Naive thymus-derived CD4-positive, alpha-beta T cell (primary cell): ENCODE measurements at regions not wholly inside any gene's neighbourhood (a gene's known extent, or its start where the extent isn't known, plus 50 kb on each side); places are given as distances from the start of the nearest gene placed in this dataset.

Experiments
- ATAC-seq: fragments of 150-1000 bp; cut with Tn5 transposase; 2 replicates; pipeline ENCODE4 v1.10.0; 2021; ENCODE audit warnings: mild to moderate bottlenecking, moderate library complexity
- CTCF ChIA-PET: fragments of 350-600 bp; sonication (Branson Sonifier 250); formaldehyde crosslinking; loops from one replicate; lab custom pipeline; 2021; ENCODE audit warnings: antibody characterized with exemption; lab: Charles Lee
- POLR2A ChIA-PET: fragments of 350-600 bp; sonication (Branson Sonifier 250); formaldehyde crosslinking; loops from one replicate; lab custom pipeline; 2021; ENCODE audit warnings: antibody characterized with exemption, inconsistent platforms; lab: Charles Lee
- DNase-seq, 9 donors: peaks; one replicate each; pipeline versions ENCODE4 v3.0.0 to v3.0.0-alpha.2; 2020 to 2022; ENCODE audit warnings: mixed read lengths in 1 of 9
- H3K27ac ChIP-seq: one replicate; pipeline ENCODE4 v1.7.0; 2013; ENCODE audit warnings: mild to moderate bottlenecking, low read depth, low read length, moderate library complexity
- H3K27me3 ChIP-seq, 2 donors: one replicate each; pipeline ENCODE4 v1.7.0; 2013; ENCODE audit warnings: low read length in 2 of 2, mild to moderate bottlenecking in 2 of 2, moderate library complexity in 2 of 2; ENCODE audit not compliant: control insufficient read depth in 2 of 2, insufficient read depth in 2 of 2
- H3K36me3 ChIP-seq, 3 experiments: 1 replicate in 2 of 3; 2 replicates in 1 of 3; pipeline ENCODE4 v1.7.0; 2013; ENCODE audit warnings: low read length in 3 of 3, mild to moderate bottlenecking in 3 of 3, moderate library complexity in 1 of 3; ENCODE audit not compliant: insufficient read depth in 3 of 3, control insufficient read depth in 2 of 3
- H3K4me1 ChIP-seq, 2 donors: one replicate each; pipeline ENCODE4 v1.7.0; 2013; ENCODE audit warnings: low read length in 2 of 2, mild to moderate bottlenecking in 2 of 2, moderate library complexity in 1 of 2; ENCODE audit not compliant: control insufficient read depth in 2 of 2, insufficient read depth in 2 of 2
- H3K4me3 ChIP-seq: 2 replicates; pipeline ENCODE4 v1.7.0; 2013; ENCODE audit warnings: mild to moderate bottlenecking, low read length
- H3K9me3 ChIP-seq, 3 experiments: 1 replicate in 2 of 3; 2 replicates in 1 of 3; pipeline ENCODE4 v1.7.0; 2013; ENCODE audit warnings: low read length in 3 of 3; ENCODE audit not compliant: control insufficient read depth in 2 of 3
- H3K27ac Mint-ChIP-seq, 9 donors: one replicate each; pipeline ENCODE4 v1.8.0; 2020 to 2022; ENCODE audit warnings: mixed read lengths in 9 of 9, mild to moderate bottlenecking in 8 of 9, moderate library complexity in 5 of 9, inconsistent platforms in 2 of 9
- H3K27me3 Mint-ChIP-seq, 5 donors: one replicate each; pipeline ENCODE4 v1.8.0; 2021 to 2022; ENCODE audit warnings: mixed read lengths in 5 of 5, mild to moderate bottlenecking in 1 of 5
- H3K36me3 Mint-ChIP-seq, 5 donors: one replicate each; pipeline ENCODE4 v1.8.0; 2020 to 2022; ENCODE audit warnings: mixed read lengths in 5 of 5, mild to moderate bottlenecking in 3 of 5, inconsistent platforms in 1 of 5
- H3K4me1 Mint-ChIP-seq, 7 donors: one replicate each; pipeline ENCODE4 v1.8.0; 2020 to 2022; ENCODE audit warnings: mixed read lengths in 7 of 7, mild to moderate bottlenecking in 3 of 7, inconsistent platforms in 1 of 7
- H3K4me3 Mint-ChIP-seq, 10 donors: one replicate each; pipeline ENCODE4 v1.8.0; 2020 to 2022; ENCODE audit warnings: mild to moderate bottlenecking in 10 of 10, mixed read lengths in 10 of 10, moderate library complexity in 6 of 10, inconsistent platforms in 2 of 10
- H3K9me3 Mint-ChIP-seq, 11 donors: one replicate each; pipeline ENCODE4 v1.8.0; 2020 to 2022; ENCODE audit warnings: mixed read lengths in 11 of 11, mild to moderate bottlenecking in 4 of 11, inconsistent platforms in 1 of 11, moderate library complexity in 1 of 11
- intact Hi-C, 2 donors: fragments of 100-400 bp; cut with micrococcal nuclease; formaldehyde crosslinking; loops; one replicate each; pipeline ENCODE4 v1.15.1; 2023

DNA sequence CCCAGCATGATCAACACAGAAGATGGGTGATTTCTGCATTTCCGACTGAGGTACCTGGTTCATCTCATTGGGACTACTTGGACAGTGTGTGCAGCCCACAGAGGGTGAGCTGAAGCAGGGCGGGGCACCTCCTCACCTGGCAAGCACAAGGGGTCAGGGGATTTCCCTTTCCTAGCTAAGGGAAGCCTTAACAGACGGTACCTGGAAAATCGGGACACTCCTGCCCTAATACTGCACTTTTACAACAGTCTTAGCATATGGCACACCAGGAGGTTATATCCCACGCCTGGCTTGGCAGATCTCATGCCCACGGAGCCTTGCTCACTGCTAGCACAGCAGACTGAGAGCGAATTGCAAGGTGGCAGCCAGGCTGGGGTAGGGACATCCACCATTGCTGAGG, 92.9 kb upstream of the GRID2 start:
- Mint-ChIP-seq H3K27me3 (no peaks in the 10 kb centered on the region), H3K4me1 (no peaks in the 10 kb centered on the region), H3K27ac (no peak overlapping the region), H3K4me3 (no peak overlapping the region), H3K36me3 (no peaks in the 10 kb centered on the region), H3K9me3 (peaks cover 0 to 23% (median 10%) of the 10 kb centered on the region in 11 donors)
- CTCF ChIA-PET, result no interaction called here
- no peaks in the 10 kb centered on the region for H3K36me3 ChIP-seq
- no peak overlapping the region for H3K27ac ChIP-seq
- no peak for ATAC-seq
- H3K27me3 ChIP-seq, result no peaks in the 10 kb centered on the region
- no peaks in the 10 kb centered on the region for H3K9me3 ChIP-seq
- H3K4me3 ChIP-seq, result no peak overlapping the region
- H3K4me1 ChIP-seq, result no peaks in the 10 kb centered on the region
- intact Hi-C loops, result no loop called here
- DNase-seq, result no peak
- POLR2A ChIA-PET, result no interaction called here

DNA sequence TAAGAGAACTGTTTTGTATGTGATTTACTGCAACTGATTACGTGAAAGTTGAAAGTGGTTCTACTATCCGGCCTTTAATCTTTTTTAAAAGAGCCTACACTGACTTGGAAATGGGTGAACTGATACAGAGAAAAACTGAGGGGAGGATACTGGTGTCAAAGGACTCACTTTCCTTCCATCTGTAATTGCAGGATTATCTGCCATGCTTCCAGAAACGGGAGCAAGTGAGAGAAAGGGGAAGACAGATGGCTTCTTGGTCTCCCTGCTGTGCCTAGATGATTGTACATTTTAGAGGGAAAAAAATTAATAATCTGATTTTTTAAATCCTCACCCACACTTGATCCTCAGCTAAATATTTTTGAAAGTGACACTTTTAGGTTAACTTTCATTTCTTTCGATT, 88.3 kb upstream of the GRID2 start:
- no peaks in the 10 kb centered on the region for H3K36me3 ChIP-seq
- H3K4me1 ChIP-seq, result no peaks in the 10 kb centered on the region
- Mint-ChIP-seq H3K27ac (no peak overlapping the region), H3K4me3 (no peak overlapping the region), H3K27me3 (no peaks in the 10 kb centered on the region), H3K4me1 (no peaks in the 10 kb centered on the region), H3K9me3 (peaks cover 5 to 38% (median 11%) of the 10 kb centered on the region in 11 donors), H3K36me3 (no peaks in the 10 kb centered on the region)
- intact Hi-C loops, result no loop called here
- ChIA-PET POLR2A (no interaction called here), CTCF (no interaction called here)
- no peak overlapping the region for H3K27ac ChIP-seq
- ATAC-seq (no peak), DNase-seq (no peak)
- H3K9me3 ChIP-seq, result no peaks in the 10 kb centered on the region
- no peaks in the 10 kb centered on the region for H3K27me3 ChIP-seq
- no peak overlapping the region for H3K4me3 ChIP-seq

DNA sequence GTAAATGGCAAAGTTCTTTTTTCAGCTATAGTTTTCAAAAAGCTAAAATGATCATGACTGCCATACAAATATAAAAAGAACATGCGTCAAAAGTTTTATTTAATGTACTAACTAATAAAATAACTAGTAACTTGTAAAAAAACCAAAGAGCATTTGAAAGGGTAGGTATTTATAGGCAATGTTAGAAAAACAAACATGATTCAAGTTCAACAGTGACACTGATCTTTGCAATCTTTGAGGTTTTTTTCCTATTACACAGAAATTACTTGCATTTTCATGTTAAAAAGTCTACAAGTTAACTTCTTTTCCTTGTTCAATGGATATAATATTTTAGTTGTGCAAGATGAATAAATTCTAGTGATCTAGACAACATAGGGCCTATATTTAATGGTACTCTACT, 72.3 kb upstream of the GRID2 start:
- no peaks in the 10 kb centered on the region for H3K4me1 ChIP-seq
- Mint-ChIP-seq H3K36me3 (no peaks in the 10 kb centered on the region), H3K4me1 (no peaks in the 10 kb centered on the region), H3K9me3 (peaks cover 0 to 17% (median 0%) of the 10 kb centered on the region in 11 donors), H3K4me3 (no peak overlapping the region), H3K27me3 (no peaks in the 10 kb centered on the region), H3K27ac (no peak overlapping the region)
- ChIA-PET CTCF (no interaction called here), POLR2A (no interaction called here)
- no peaks in the 10 kb centered on the region for H3K36me3 ChIP-seq
- H3K9me3 ChIP-seq, result no peaks in the 10 kb centered on the region
- DNase-seq (no peak), ATAC-seq (no peak)
- no peak overlapping the region for H3K4me3 ChIP-seq
- H3K27ac ChIP-seq, result no peak overlapping the region
- no peaks in the 10 kb centered on the region for H3K27me3 ChIP-seq
- intact Hi-C loops, result no loop called here

DNA sequence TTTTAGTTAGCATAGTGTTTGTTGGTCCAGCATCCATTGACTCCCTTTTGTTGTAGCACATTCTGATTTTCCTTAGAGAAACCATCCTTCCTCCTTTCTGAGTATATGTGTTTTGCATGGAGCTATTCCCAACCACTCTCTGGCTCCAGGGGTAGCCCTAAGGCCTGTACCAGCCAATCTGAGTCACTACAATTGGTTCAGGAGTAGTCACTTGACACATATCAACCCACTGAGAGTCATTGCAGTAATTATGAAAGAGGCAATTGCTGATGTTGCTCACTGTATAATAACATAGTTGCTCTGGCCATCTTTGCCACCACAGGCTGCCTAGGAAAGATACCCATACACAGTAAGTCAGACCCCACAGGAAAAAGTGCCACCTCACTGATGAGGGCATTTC, 71.2 kb upstream of the GRID2 start:
- no peak for DNase-seq
- H3K27me3 Mint-ChIP-seq, result no peaks in the 10 kb centered on the region
- ChIA-PET CTCF (no interaction called here), POLR2A (no interaction called here)
- Histone ChIP-seq H3K4me1 (no peaks in the 10 kb centered on the region), H3K27me3 (no peaks in the 10 kb centered on the region), H3K36me3 (no peaks in the 10 kb centered on the region), H3K27ac (no peak overlapping the region), H3K9me3 (no peaks in the 10 kb centered on the region), H3K4me3 (no peak overlapping the region)
- no peak overlapping the region for H3K27ac Mint-ChIP-seq
- peaks cover 0 to 13% (median 0%) of the 10 kb centered on the region in 11 donors for H3K9me3 Mint-ChIP-seq
- intact Hi-C loops, result no loop called here
- ATAC-seq, result no peak
- H3K4me3 Mint-ChIP-seq, result no peak overlapping the region
- no peaks in the 10 kb centered on the region for H3K4me1 Mint-ChIP-seq
- H3K36me3 Mint-ChIP-seq, result no peaks in the 10 kb centered on the region

DNA sequence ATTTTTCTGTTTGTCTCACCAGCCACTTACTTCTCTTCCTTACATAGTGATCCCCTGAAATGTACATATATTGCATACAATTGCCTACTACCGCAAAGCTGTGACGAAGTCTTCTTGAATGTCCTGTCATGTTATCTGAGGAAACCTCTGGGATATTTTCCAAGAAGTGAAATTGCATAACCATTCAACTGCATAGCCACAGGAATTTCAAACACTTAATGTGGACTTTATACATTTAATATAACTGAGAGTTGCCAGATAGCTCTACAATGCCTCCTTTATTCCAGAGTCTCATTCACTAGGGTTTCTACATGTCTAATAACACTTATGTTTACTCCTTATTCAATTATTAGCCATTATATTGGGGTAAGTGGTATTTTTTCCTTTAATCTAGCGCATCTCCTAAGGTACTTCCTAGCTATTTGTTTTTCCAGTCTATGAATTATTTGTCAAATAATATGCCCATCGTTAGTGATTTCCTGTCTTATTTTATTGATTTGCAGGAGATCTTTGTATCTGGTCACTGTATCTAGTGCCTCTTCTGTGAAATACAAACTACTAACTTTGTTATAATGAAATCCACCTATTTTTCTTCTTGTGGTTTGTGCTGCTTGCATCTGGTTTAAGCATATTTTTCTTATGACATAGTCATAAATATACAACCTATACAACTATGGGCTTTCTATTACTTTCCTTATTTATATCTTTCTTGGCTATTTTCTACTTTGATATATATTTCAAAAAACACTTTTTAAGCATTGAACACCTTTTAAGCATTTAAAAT, 69.2 kb upstream of the GRID2 start:
- no peaks in the 10 kb centered on the region for H3K4me1 ChIP-seq
- Mint-ChIP-seq H3K27me3 (no peaks in the 10 kb centered on the region), H3K36me3 (peaks cover 0 to 4% (median 0%) of the 10 kb centered on the region in 5 donors), H3K9me3 (peaks cover 0 to 28% (median 4%) of the 10 kb centered on the region in 11 donors), H3K27ac (no peak overlapping the region), H3K4me3 (no peak overlapping the region), H3K4me1 (no peaks in the 10 kb centered on the region)
- ChIA-PET CTCF (no interaction called here), POLR2A (no interaction called here)
- intact Hi-C loops, result no loop called here
- ATAC-seq (no peak), DNase-seq (no peak)
- no peak overlapping the region for H3K27ac ChIP-seq
- no peaks in the 10 kb centered on the region for H3K27me3 ChIP-seq
- H3K36me3 ChIP-seq, result no peaks in the 10 kb centered on the region
- no peaks in the 10 kb centered on the region for H3K9me3 ChIP-seq
- H3K4me3 ChIP-seq, result no peak overlapping the region

DNA sequence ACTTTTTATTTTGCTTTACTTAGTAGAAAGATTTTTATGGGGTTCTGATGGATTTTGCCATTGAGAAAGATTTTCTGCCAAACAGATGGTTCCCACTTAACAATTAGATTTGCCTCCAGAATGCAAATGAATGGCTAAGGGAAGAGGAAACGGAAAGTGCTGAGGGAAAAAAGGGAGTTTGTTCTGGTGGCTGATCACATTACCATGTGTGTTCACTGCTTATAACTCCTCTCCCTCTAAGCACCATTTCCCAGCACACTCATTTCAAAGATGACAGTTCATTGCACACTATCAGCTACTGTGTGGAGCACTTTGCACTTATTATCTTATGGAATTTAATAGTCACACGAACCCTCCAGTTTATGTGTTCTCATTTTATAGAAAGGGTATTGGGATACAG, 68.0 kb upstream of the GRID2 start:
- no peaks in the 10 kb centered on the region for H3K27me3 Mint-ChIP-seq
- Histone ChIP-seq H3K36me3 (no peaks in the 10 kb centered on the region), H3K4me1 (no peaks in the 10 kb centered on the region), H3K27me3 (no peaks in the 10 kb centered on the region), H3K27ac (no peak overlapping the region), H3K4me3 (no peak overlapping the region), H3K9me3 (no peaks in the 10 kb centered on the region)
- ChIA-PET CTCF (no interaction called here), POLR2A (no interaction called here)
- ATAC-seq, result no peak
- no peak overlapping the region for H3K27ac Mint-ChIP-seq
- H3K9me3 Mint-ChIP-seq, result peaks cover 0 to 30% (median 4%) of the 10 kb centered on the region in 11 donors
- H3K4me3 Mint-ChIP-seq, result no peak overlapping the region
- intact Hi-C loops, result no loop called here
- no peaks in the 10 kb centered on the region for H3K4me1 Mint-ChIP-seq
- peaks cover 0 to 4% (median 0%) of the 10 kb centered on the region in 5 donors for H3K36me3 Mint-ChIP-seq
- DNase-seq, result no peak

DNA sequence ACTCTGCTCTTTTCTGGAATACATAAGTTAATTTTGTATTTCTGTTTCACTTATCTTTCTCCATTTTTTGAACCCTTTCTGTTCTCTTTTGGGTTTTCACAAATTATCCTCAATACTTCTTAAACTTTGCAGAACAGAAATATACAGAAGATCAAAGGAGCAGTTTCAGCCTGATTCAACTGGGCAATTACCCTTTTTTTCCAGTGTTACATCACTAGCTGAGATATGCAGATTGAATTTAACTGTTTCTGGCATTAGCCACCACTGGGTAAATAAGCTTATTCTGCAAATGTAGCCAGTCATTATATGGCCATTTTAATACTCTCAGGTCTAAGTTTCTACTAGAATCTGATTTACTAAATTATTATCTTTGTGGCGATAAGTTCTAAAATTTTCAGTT, 66.9 kb upstream of the GRID2 start:
- H3K27ac Mint-ChIP-seq, result no peak overlapping the region

More for the DNA sequence above, 66.9 kb upstream of the GRID2 start:
- Mint-ChIP-seq H3K9me3 (peaks cover 0 to 30% (median 4%) of the 10 kb centered on the region in 11 donors), H3K4me1 (no peaks in the 10 kb centered on the region), H3K36me3 (peaks cover 0 to 4% (median 0%) of the 10 kb centered on the region in 5 donors), H3K4me3 (no peak overlapping the region), H3K27me3 (no peaks in the 10 kb centered on the region)
- no peaks in the 10 kb centered on the region for H3K4me1 ChIP-seq
- ATAC-seq (no peak), DNase-seq (no peak)
- ChIA-PET CTCF (no interaction called here), POLR2A (no interaction called here)
- H3K4me3 ChIP-seq, result no peak overlapping the region
- intact Hi-C loops, result no loop called here
- H3K9me3 ChIP-seq, result no peaks in the 10 kb centered on the region
- no peaks in the 10 kb centered on the region for H3K36me3 ChIP-seq
- H3K27me3 ChIP-seq, result no peaks in the 10 kb centered on the region
- no peak overlapping the region for H3K27ac ChIP-seq
